ENCODE measurements at regions not wholly inside any gene's neighbourhood (a gene's known extent, or its start where the extent isn't known, plus 50 kb on each side); places are given as distances from the start of the nearest gene placed in this dataset.

DNA sequence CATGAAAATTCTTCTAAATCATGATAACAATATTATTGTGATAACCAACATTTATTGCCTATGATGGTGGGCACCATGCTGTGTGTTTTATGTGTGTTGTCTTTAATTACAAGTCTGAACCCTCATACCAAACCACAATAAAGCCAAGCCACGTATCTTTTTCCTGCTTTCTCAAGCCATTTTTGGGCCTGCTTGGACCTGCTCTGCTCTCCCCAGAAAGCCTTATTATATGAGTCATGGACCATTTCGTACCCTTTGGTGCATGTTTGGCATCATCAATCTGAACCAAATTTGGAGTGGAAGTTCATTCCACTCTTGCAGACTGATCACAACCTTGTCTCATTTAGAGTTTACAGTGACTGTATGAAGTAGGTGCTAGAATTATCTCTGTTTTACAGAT lies 87.3 kb upstream of the CD53 start:
- Histone ChIP-seq H3K27me3 (ENCODE audit: insufficient read depth, low read depth, low read length) (no peaks in the 10 kb centered on the region), H3K36me3 (ENCODE audit: insufficient read depth, low read length) (no peaks in the 10 kb centered on the region), H3K4me2 (ENCODE audit: low read length) (no peak overlapping the region), H4K20me1 (ENCODE audit: insufficient read depth) (no peaks in the 10 kb centered on the region), H3F3A (ENCODE audit: insufficient read depth, low read length, poor library complexity, severe bottlenecking) (no peaks in the 10 kb centered on the region), H3K27ac (ENCODE audit: low read length) (no peak overlapping the region), H3K4me3 (ENCODE audit: low read length) (no peak overlapping the region), H3K9me3 (ENCODE audit: low read length) (peaks cover 7% of the 10 kb centered on the region), H2AFZ (ENCODE audit: low read depth, low read length) (no peak overlapping the region), H3K79me2 (replicated peaks; ENCODE audit: insufficient read depth, low read length) (no peaks in the 10 kb centered on the region), H3K9me2 (ENCODE audit: insufficient read depth, low read length) (no peaks in the 10 kb centered on the region), H3K9ac (ENCODE audit: low read length) (no peak overlapping the region)
- TF ChIP-seq EP300 (conservative IDR thresholded peaks at IDR 0.05; ENCODE audit: poor library complexity, severe bottlenecking) (no peak), EZH2 (IDR thresholded peaks at IDR 0.05; ENCODE audit: borderline replicate concordance, insufficient read depth, low read length, poor library complexity, severe bottlenecking) (no peak), RAD21 (conservative IDR thresholded peaks at IDR 0.05) (no peak), TAF1 (IDR thresholded peaks at IDR 0.05; ENCODE audit: low read depth) (no peak), POLR2AphosphoS5 (IDR thresholded peaks at IDR 0.05) (no peak), SMC3 (conservative IDR thresholded peaks at IDR 0.05; ENCODE audit: poor library complexity) (no peak), MXI1 (conservative IDR thresholded peaks at IDR 0.05; ENCODE audit: poor library complexity, severe bottlenecking) (no peak)
- TF ChIP-seq, protein P1, sequence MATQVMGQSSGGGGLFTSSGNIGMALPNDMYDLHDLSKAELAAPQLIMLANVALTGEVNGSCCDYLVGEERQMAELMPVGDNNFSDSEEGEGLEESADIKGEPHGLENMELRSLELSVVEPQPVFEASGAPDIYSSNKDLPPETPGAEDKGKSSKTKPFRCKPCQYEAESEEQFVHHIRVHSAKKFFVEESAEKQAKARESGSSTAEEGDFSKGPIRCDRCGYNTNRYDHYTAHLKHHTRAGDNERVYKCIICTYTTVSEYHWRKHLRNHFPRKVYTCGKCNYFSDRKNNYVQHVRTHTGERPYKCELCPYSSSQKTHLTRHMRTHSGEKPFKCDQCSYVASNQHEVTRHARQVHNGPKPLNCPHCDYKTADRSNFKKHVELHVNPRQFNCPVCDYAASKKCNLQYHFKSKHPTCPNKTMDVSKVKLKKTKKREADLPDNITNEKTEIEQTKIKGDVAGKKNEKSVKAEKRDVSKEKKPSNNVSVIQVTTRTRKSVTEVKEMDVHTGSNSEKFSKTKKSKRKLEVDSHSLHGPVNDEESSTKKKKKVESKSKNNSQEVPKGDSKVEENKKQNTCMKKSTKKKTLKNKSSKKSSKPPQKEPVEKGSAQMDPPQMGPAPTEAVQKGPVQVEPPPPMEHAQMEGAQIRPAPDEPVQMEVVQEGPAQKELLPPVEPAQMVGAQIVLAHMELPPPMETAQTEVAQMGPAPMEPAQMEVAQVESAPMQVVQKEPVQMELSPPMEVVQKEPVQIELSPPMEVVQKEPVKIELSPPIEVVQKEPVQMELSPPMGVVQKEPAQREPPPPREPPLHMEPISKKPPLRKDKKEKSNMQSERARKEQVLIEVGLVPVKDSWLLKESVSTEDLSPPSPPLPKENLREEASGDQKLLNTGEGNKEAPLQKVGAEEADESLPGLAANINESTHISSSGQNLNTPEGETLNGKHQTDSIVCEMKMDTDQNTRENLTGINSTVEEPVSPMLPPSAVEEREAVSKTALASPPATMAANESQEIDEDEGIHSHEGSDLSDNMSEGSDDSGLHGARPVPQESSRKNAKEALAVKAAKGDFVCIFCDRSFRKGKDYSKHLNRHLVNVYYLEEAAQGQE (IDR thresholded peaks at IDR 0.05; ENCODE audit: borderline replicate concordance), result no peak
- TF ChIP-seq, protein P2, sequence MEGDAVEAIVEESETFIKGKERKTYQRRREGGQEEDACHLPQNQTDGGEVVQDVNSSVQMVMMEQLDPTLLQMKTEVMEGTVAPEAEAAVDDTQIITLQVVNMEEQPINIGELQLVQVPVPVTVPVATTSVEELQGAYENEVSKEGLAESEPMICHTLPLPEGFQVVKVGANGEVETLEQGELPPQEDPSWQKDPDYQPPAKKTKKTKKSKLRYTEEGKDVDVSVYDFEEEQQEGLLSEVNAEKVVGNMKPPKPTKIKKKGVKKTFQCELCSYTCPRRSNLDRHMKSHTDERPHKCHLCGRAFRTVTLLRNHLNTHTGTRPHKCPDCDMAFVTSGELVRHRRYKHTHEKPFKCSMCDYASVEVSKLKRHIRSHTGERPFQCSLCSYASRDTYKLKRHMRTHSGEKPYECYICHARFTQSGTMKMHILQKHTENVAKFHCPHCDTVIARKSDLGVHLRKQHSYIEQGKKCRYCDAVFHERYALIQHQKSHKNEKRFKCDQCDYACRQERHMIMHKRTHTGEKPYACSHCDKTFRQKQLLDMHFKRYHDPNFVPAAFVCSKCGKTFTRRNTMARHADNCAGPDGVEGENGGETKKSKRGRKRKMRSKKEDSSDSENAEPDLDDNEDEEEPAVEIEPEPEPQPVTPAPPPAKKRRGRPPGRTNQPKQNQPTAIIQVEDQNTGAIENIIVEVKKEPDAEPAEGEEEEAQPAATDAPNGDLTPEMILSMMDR (IDR thresholded peaks at IDR 0.05; ENCODE audit: poor library complexity, severe bottlenecking), result no peak

DNA sequence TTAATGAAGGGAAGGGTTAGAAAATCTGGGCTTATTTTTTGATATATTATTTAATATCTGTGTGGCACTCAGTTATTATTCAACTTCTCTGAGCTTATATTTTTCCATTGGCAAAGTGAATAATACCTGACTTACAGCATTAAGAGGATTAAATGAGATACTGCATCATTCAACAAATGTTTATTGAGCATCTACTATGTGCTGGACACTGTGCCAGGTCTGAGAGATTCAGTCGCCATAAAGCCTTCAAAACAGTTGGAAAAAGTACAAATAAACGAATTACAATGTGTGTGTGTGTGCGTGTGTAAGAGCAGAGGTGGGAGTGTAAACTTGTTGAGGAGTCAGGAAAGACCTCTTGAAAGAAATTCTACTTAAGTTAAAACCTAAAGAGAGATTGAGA lies 87.9 kb upstream of the CD53 start:
- H3K36me3 ChIP-seq (ENCODE audit: insufficient read depth, low read length), result no peaks in the 10 kb centered on the region
- H3K27ac ChIP-seq (ENCODE audit: low read length), result no peak overlapping the region
- TF ChIP-seq TAF1 (IDR thresholded peaks at IDR 0.05; ENCODE audit: low read depth) (no peak), EP300 (conservative IDR thresholded peaks at IDR 0.05; ENCODE audit: poor library complexity, severe bottlenecking) (no peak), SMC3 (conservative IDR thresholded peaks at IDR 0.05; ENCODE audit: poor library complexity) (no peak), EZH2 (IDR thresholded peaks at IDR 0.05; ENCODE audit: borderline replicate concordance, insufficient read depth, low read length, poor library complexity, severe bottlenecking) (no peak), MXI1 (conservative IDR thresholded peaks at IDR 0.05; ENCODE audit: poor library complexity, severe bottlenecking) (no peak), POLR2AphosphoS5 (IDR thresholded peaks at IDR 0.05) (no peak), RAD21 (conservative IDR thresholded peaks at IDR 0.05) (no peak)
- TF ChIP-seq, protein P2 (IDR thresholded peaks at IDR 0.05; ENCODE audit: poor library complexity, severe bottlenecking), result no peak
- TF ChIP-seq, protein P1 (IDR thresholded peaks at IDR 0.05; ENCODE audit: borderline replicate concordance), result no peak
- H3K9me2 ChIP-seq (ENCODE audit: insufficient read depth, low read length), result no peaks in the 10 kb centered on the region
- peaks cover 7% of the 10 kb centered on the region for H3K9me3 ChIP-seq (ENCODE audit: low read length)
- H2AFZ ChIP-seq (ENCODE audit: low read depth, low read length), result no peak overlapping the region
- H3K4me3 ChIP-seq (ENCODE audit: low read length), result no peak overlapping the region
- H3K27me3 ChIP-seq (ENCODE audit: insufficient read depth, low read depth, low read length), result peaks cover 4% of the 10 kb centered on the region
- H3F3A ChIP-seq (ENCODE audit: insufficient read depth, low read length, poor library complexity, severe bottlenecking), result no peaks in the 10 kb centered on the region
- no peaks in the 10 kb centered on the region for H4K20me1 ChIP-seq (ENCODE audit: insufficient read depth)
- H3K9ac ChIP-seq (ENCODE audit: low read length), result no peak overlapping the region
- no peak overlapping the region for H3K4me2 ChIP-seq (ENCODE audit: low read length)
- H3K79me2 ChIP-seq (replicated peaks; ENCODE audit: insufficient read depth, low read length), result no peaks in the 10 kb centered on the region
